Heart left ventricle (tissue), 16 donors: ENCODE measurements at regions not wholly inside any gene's neighbourhood (a gene's known extent, or its start where the extent isn't known, plus 50 kb on each side); places are given as distances from the start of the nearest gene placed in this dataset.

Experiments used
- ATAC-seq, 4 donors: fragments of 200-7000 bp; cut with Tn5 transposase; one replicate each; pipeline ENCODE4 v1.9.1; 2020 to 2022; ENCODE audit warnings: moderate library complexity in 4 of 4, mild to moderate bottlenecking in 3 of 4, moderate number of reproducible peaks in 1 of 4
- DNase-seq, 5 donors: peaks; one replicate each; pipeline ENCODE4 v3.0.0-alpha.2; 2020
- H3K27ac ChIP-seq, 12 donors: fragments of 200-600 bp; sonication (generic) in 4 of 12; one replicate each; pipeline versions ENCODE4 v1.5.0 to v1.8.0; 2016 to 2022; ENCODE audit warnings: mild to moderate bottlenecking in 2 of 12
- H3K27me3 ChIP-seq, 9 donors: fragments of 200-600 bp; sonication (generic) in 2 of 9; one replicate each; pipeline versions ENCODE4 v1.5.1 to v1.8.0; 2016 to 2022; ENCODE audit warnings: mild to moderate bottlenecking in 3 of 9
- H3K36me3 ChIP-seq, 9 donors: fragments of 200-600 bp; sonication (generic) in 2 of 9; one replicate each; pipeline versions ENCODE4 v1.5.0 to v1.8.0; 2018 to 2022; ENCODE audit warnings: mild to moderate bottlenecking in 2 of 9
- H3K4me1 ChIP-seq, 12 donors: fragments of 200-600 bp; sonication (generic) in 4 of 12; one replicate each; pipeline versions ENCODE4 v1.5.0 to v1.8.0; 2016 to 2022; ENCODE audit warnings: mild to moderate bottlenecking in 3 of 12
- H3K4me3 ChIP-seq, 12 donors: fragments of 200-600 bp; sonication (generic) in 4 of 12; one replicate each; pipeline versions ENCODE4 v1.5.0 to v1.8.0; 2017 to 2022; ENCODE audit warnings: mild to moderate bottlenecking in 9 of 12, moderate library complexity in 4 of 12
- H3K9me3 ChIP-seq, 12 donors: fragments of 200-600 bp; sonication (generic) in 4 of 12; one replicate each; pipeline versions ENCODE4 v1.5.0 to v1.8.0; 2016 to 2022; ENCODE audit warnings: mild to moderate bottlenecking in 1 of 12
- CTCF ChIP-seq, 12 donors: fragments of 200-600 bp; sonication (generic) in 4 of 12; IDR thresholded peaks; one replicate each; pipeline versions ENCODE4 v1.5.0 to v1.8.0; 2018 to 2022; ENCODE audit warnings: antibody characterized with exemption in 12 of 12, mild to moderate bottlenecking in 5 of 12
- POLR2A ChIP-seq, 2 donors: fragments of 450-650 bp; IDR thresholded peaks; one replicate each; pipeline ENCODE4 v1.6.1; 2017; ENCODE audit warnings: antibody characterized with exemption in 2 of 2, mild to moderate bottlenecking in 2 of 2, moderate library complexity in 2 of 2
- WGBS, 4 donors: extraction: QIAGEN DNeasy Blood & Tissue Kit in 2 of 4; methylation state at CpG; one replicate each; pipeline versions ENCODE4 v1.1.5 to v1.1.7; 2013 to 2018; 5-methylcytosine and 5-hydroxymethylcytosine counted together
- intact Hi-C, 10 donors: fragments of 100-400 bp; cut with DNase I; formaldehyde crosslinking; loops; one replicate each; pipeline versions ENCODE4 v1.11.1 to v1.14.2; 2022
- donor health status: ischemic (EF 13 %, LVEDD 7.1; RV severe dilation, severe dysfunction).
- donor health status: healthy with polysubstance abuse.
- donor health status: DM: no; HTN: yes; CAD: no.
- donor health status: DM: no; HTN: no; CAD: no.
- donor health status: ischemic (EF 25% LVEDD 6.9; RV normal size, moderate dysfunction).
- donor health status: ischemic (EF 25% LVEDD 5.7; RV mildly dilated, moderate dysfunction).
- donor health status: healthy.
- donor health status: DM: yes; HTN: yes; CAD: no.
- donor health status: ischemic (EF 35%, LVEDD 5.7; RV mildly dilated, moderate dysfunction).
- donor health status: nonischemic (EF 11% LVEDD 7.7; RV severe dilation, severe dysfunction).
- donor health status: DM: yes; HTN: yes; CAD: no.
- donor health status: PGD.
- donor health status: ischemic (EF 29% LVEDD 5.4; RV normal size, mild dysfunction).
- donor health status: nonischemic (EF 23%, LVEDD 6.1; RV moderate dilation, normal function).

GRCh38 chr22:25490896-25491295 lies 73.6 kb upstream of the GRK3 start:
- peaks cover 0 to 5% (median 0%) of the 10 kb centered on the region in 12 donors for H3K9me3 ChIP-seq
- no peak overlapping the region for H3K4me3 ChIP-seq
- H3K36me3 ChIP-seq, result peaks cover 0 to 7% (median 0%) of the 10 kb centered on the region in 9 donors
- H3K27me3 ChIP-seq, result no peaks in the 10 kb centered on the region
- intact Hi-C loops, result no loop called here
- H3K4me1 ChIP-seq, result peaks cover 0 to 14% (median 9%) of the 10 kb centered on the region in 12 donors
- TF ChIP-seq CTCF (IDR thresholded peaks at IDR 0.05) (no peak), POLR2A (IDR thresholded peaks at IDR 0.05) (no peak)
- no peak for ATAC-seq
- WGBS, 4 donors, result 89 to 94% (median 92%) methylated on average over 5 of the region's 5 CpGs
- DNase-seq, result no peak
- no peak overlapping the region for H3K27ac ChIP-seq

GRCh38 chr22:25492162-25492561 lies 72.3 kb upstream of the GRK3 start:
- H3K27me3 ChIP-seq, result no peaks in the 10 kb centered on the region
- ATAC-seq (no peak), DNase-seq (no peak)
- H3K4me1 ChIP-seq, result peaks cover 0 to 20% (median 9%) of the 10 kb centered on the region in 12 donors
- H3K4me3 ChIP-seq, result no peak overlapping the region
- intact Hi-C loops, result no loop called here
- H3K9me3 ChIP-seq, result peaks cover 0 to 5% (median 0%) of the 10 kb centered on the region in 12 donors
- H3K36me3 ChIP-seq, result peaks cover 0 to 5% (median 0%) of the 10 kb centered on the region in 9 donors
- no peak overlapping the region for H3K27ac ChIP-seq
- no peak for TF ChIP-seq POLR2A (IDR thresholded peaks at IDR 0.05)
- TF ChIP-seq CTCF (IDR thresholded peaks at IDR 0.05), result no peak

GRCh38 chr22:25492841-25493734 lies 71.4 kb upstream of the GRK3 start:
- Histone ChIP-seq H3K4me3 (no peak overlapping the region), H3K4me1 (peaks cover 0 to 24% (median 7%) of the 10 kb centered on the region in 12 donors), H3K27ac (no peak overlapping the region), H3K9me3 (peaks cover 0 to 5% (median 0%) of the 10 kb centered on the region in 12 donors), H3K27me3 (no peaks in the 10 kb centered on the region), H3K36me3 (peaks cover 0 to 5% (median 0%) of the 10 kb centered on the region in 9 donors)
- 64 to 85% (median 75%) methylated on average over 15 of the region's 15 CpGs for WGBS, 4 donors
- intact Hi-C loops, result no loop called here
- DNase-seq (no peak), ATAC-seq (no peak)
- TF ChIP-seq CTCF (IDR thresholded peaks at IDR 0.05) (no peak), POLR2A (IDR thresholded peaks at IDR 0.05) (no peak)

GRCh38 chr22:25493794-25494193 lies 70.7 kb upstream of the GRK3 start:
- no peak for TF ChIP-seq CTCF (IDR thresholded peaks at IDR 0.05)
- H3K36me3 ChIP-seq, result peaks cover 0 to 5% (median 0%) of the 10 kb centered on the region in 9 donors
- no peak overlapping the region for H3K4me3 ChIP-seq
- intact Hi-C loops, result no loop called here
- H3K27me3 ChIP-seq, result no peaks in the 10 kb centered on the region
- peaks cover 0 to 17% (median under 1%) of the 10 kb centered on the region in 12 donors for H3K4me1 ChIP-seq
- no peak overlapping the region for H3K27ac ChIP-seq
- ATAC-seq (no peak), DNase-seq (no peak)
- 78 to 91% (median 87%) methylated on average over 4 of the region's 4 CpGs for WGBS, 4 donors
- H3K9me3 ChIP-seq, result peaks cover 0 to 5% (median 0%) of the 10 kb centered on the region in 12 donors
